ENCODE measurements at regions not wholly inside any gene's neighbourhood (a gene's known extent, or its start where the extent isn't known, plus 50 kb on each side); places are given as distances from the start of the nearest gene placed in this dataset.

DNA sequence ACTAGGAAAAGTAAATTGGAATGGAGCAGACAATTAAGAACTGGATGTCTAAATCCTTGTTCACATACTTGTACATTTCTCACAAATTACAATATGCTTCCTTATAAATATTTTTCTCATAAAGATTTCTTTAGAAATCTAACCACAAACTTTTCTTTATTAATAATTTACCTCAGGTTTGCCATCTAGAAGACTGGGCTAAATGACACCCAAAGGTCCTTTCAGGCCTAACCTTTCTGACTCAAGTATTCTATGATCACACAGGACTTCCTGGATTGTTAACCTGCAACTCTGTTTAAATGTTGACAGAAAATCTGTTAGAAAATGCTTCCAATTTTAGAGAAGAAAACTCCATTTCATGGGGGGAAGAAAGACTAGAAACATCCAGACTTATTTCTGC, 330.5 kb upstream of the MAP3K7 start:
- no peak overlapping the region for H3K4me3 ChIP-seq (ENCODE audit: low read depth, low read length)
- no peak for DNase-seq (ENCODE audit: low read depth)
- TF ChIP-seq, protein P1, sequence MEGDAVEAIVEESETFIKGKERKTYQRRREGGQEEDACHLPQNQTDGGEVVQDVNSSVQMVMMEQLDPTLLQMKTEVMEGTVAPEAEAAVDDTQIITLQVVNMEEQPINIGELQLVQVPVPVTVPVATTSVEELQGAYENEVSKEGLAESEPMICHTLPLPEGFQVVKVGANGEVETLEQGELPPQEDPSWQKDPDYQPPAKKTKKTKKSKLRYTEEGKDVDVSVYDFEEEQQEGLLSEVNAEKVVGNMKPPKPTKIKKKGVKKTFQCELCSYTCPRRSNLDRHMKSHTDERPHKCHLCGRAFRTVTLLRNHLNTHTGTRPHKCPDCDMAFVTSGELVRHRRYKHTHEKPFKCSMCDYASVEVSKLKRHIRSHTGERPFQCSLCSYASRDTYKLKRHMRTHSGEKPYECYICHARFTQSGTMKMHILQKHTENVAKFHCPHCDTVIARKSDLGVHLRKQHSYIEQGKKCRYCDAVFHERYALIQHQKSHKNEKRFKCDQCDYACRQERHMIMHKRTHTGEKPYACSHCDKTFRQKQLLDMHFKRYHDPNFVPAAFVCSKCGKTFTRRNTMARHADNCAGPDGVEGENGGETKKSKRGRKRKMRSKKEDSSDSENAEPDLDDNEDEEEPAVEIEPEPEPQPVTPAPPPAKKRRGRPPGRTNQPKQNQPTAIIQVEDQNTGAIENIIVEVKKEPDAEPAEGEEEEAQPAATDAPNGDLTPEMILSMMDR (conservative IDR thresholded peaks at IDR 0.05; ENCODE audit: low read depth, low read length): no peak

GRCh38 chr6:90916968-90917367, 330.1 kb upstream of the MAP3K7 start:
- no peak overlapping the region for H3K4me3 ChIP-seq (ENCODE audit: low read depth, low read length)
- no peak for DNase-seq (ENCODE audit: low read depth)
- TF ChIP-seq, protein P1 (conservative IDR thresholded peaks at IDR 0.05; ENCODE audit: low read depth, low read length): no peak

GRCh38 chr6:90915224-90915915, 328.5 kb upstream of the MAP3K7 start:
- TF ChIP-seq, protein P1 (conservative IDR thresholded peaks at IDR 0.05; ENCODE audit: low read depth, low read length): no peak
- no peak for DNase-seq (ENCODE audit: low read depth)
- no peak overlapping the region for H3K4me3 ChIP-seq (ENCODE audit: low read depth, low read length)

DNA sequence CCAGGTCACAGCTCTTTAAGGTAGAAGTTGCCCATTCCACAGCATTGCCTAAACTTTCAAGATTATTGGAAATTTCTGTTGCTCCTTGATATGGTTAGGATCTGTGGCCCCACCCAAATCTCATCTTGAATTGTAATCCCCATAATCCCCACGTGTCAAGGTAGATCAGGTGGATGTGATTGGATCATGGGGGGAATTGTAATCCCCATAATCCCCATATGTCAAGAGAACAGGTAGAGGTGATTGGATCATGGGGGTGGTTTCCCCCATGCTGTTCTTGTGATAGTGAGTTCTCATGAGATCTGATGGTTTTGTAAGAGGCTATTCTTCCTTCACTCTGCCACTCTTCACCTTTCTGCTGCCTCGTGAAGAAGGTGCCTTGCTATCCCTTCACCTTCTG, 327.4 kb upstream of the MAP3K7 start:
- TF ChIP-seq, protein P1 (conservative IDR thresholded peaks at IDR 0.05; ENCODE audit: low read depth, low read length): no peak
- no peak overlapping the region for H3K4me3 ChIP-seq (ENCODE audit: low read depth, low read length)

DNA sequence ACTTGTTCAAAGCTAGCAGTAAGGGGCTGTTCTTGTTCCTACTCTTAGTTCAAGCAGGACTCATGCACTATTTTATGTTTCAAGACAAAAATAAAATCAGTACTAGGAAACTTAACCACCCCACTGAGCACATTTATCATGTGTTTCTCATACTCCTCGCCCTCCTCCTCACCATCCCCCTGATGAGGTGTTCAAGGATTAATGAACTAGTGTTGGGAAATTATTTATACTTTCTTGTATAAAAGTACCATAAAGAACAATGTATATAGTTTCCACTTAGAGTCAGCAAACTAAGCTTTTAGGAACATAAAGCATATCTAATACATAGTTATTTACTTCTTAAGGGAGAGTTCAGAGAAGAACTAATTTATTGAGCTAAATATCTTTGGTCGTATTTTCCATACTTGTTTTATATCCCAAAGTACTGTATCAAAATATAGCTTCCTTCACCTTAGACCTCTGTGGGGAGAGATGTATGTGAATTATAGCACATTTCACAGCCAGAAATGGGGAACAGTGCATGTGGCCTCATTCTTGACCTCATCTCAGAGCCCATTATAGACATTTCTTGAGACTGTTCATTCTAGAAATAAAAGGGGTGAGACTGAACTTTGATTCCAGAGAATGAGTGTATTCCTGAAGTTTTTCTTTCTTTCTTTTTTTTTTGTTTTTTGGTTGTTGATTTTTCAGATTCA, 326.5 kb upstream of the MAP3K7 start:
- no peak for DNase-seq (ENCODE audit: low read depth)
- TF ChIP-seq, protein P1 (conservative IDR thresholded peaks at IDR 0.05; ENCODE audit: low read depth, low read length): no peak

More for the DNA sequence above, 327.4 kb upstream of the MAP3K7 start:
- no peak for DNase-seq (ENCODE audit: low read depth)

GRCh38 chr6:90911642-90912041, 324.8 kb upstream of the MAP3K7 start:
- TF ChIP-seq, protein P1 (conservative IDR thresholded peaks at IDR 0.05; ENCODE audit: low read depth, low read length): no peak
- no peak overlapping the region for H3K4me3 ChIP-seq (ENCODE audit: low read depth, low read length)
- DNase-seq (ENCODE audit: low read depth): no peak

More for the DNA sequence above, 326.5 kb upstream of the MAP3K7 start:
- H3K4me3 ChIP-seq (ENCODE audit: low read depth, low read length): no peak overlapping the region
